SK-N-MC (cell line): ENCODE measurements at regions not wholly inside any gene's neighbourhood (a gene's known extent, or its start where the extent isn't known, plus 50 kb on each side); places are given as distances from the start of the nearest gene placed in this dataset.

Source experiments
- EZH2 ChIP-seq: fragments of 200-600 bp; sonication (generic); IDR thresholded peaks from one replicate; pipeline ENCODE4 v1.6.1; 2017; ENCODE audit warnings: antibody characterized with exemption
- FOXP2 ChIP-seq: optimal IDR thresholded peaks from 2 replicates; pipeline ENCODE3; 2011; ENCODE audit warnings: mild to moderate bottlenecking, moderate library complexity; ENCODE audit not compliant: insufficient read depth; ENCODE audit errors: extremely low read length, control extremely low read depth
- POLR2AphosphoS5 ChIP-seq: IDR thresholded peaks from 2 replicates; pipeline ENCODE4 v1.6.1; 2012; ENCODE audit warnings: mild to moderate bottlenecking, low read depth, low read length, borderline replicate concordance

DNA sequence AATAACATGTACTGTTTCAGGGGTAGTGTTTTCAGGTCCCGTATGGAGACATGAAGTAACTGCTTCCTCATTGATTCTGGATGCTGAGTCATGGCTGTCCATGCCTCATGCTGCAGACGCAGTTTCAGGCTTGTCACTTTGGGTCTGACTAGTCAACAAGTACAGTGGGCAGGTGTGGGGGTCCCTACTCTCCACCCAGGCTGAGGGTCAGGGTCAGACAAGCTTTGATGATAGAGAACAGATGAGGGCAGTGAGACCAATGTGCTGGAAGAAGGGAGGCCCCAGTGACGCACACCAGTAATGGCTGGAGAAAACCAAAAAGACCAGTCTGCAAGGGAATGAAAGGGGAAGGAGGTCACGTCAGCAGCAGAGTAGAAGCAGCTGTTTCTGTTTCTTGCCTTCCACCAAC is 80.0 kb upstream of the NFIL3 start:
- TF ChIP-seq POLR2AphosphoS5 = no peak
- no peak for TF ChIP-seq EZH2
- no peak for TF ChIP-seq FOXP2
